Astrocyte of the cerebellum (primary cell): ENCODE measurements at regions not wholly inside any gene's neighbourhood (a gene's known extent, or its start where the extent isn't known, plus 50 kb on each side); places are given as distances from the start of the nearest gene placed in this dataset.

Experiments
- DNase-seq: peaks from one replicate; pipeline ENCODE4 v3.0.0-alpha.2; 2011; ENCODE audit warnings: low read depth
- H3K4me3 ChIP-seq: 2 replicates; pipeline ENCODE4 v1.5.1; 2011; ENCODE audit warnings: mild to moderate bottlenecking, low read depth, low read length, moderate library complexity
- in situ Hi-C: cut with HindIII; loops from 2 replicates; pipeline ENCODE4 v1.10.0; 2017; ENCODE audit warnings: low sequenced_read_pairs
- TF ChIP-seq, protein P1 (sequence below): IDR thresholded peaks from 2 replicates; pipeline ENCODE4 v1.5.1; 2012; ENCODE audit warnings: low read length, low read depth, moderate library complexity, mild to moderate bottlenecking; ENCODE audit errors: missing control alignments

DNA sequence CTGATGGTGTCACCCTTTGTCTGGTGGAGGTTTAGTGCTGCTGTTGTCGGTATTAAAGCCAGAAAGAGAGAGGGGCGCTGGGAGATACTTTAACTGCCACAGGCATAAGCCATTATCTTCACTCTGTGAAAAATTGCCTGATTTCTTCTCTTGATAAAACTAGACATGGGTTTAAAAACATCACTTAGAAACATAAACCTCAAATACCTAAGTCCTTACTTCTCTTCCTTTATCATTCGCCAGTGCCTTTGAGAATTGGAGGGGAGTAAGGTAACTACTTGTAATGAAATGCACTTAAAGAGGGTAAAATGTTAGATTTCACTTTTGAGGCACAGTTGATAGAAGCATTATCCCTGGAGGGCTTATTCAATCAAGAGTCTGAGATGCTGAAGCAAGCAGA, 434.5 kb downstream of the OLFM4 start:
- TF ChIP-seq, protein P1, sequence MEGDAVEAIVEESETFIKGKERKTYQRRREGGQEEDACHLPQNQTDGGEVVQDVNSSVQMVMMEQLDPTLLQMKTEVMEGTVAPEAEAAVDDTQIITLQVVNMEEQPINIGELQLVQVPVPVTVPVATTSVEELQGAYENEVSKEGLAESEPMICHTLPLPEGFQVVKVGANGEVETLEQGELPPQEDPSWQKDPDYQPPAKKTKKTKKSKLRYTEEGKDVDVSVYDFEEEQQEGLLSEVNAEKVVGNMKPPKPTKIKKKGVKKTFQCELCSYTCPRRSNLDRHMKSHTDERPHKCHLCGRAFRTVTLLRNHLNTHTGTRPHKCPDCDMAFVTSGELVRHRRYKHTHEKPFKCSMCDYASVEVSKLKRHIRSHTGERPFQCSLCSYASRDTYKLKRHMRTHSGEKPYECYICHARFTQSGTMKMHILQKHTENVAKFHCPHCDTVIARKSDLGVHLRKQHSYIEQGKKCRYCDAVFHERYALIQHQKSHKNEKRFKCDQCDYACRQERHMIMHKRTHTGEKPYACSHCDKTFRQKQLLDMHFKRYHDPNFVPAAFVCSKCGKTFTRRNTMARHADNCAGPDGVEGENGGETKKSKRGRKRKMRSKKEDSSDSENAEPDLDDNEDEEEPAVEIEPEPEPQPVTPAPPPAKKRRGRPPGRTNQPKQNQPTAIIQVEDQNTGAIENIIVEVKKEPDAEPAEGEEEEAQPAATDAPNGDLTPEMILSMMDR: no peak
- no peak for DNase-seq
- H3K4me3 ChIP-seq: no peak overlapping the region
- in situ Hi-C loops: no loop called here

DNA sequence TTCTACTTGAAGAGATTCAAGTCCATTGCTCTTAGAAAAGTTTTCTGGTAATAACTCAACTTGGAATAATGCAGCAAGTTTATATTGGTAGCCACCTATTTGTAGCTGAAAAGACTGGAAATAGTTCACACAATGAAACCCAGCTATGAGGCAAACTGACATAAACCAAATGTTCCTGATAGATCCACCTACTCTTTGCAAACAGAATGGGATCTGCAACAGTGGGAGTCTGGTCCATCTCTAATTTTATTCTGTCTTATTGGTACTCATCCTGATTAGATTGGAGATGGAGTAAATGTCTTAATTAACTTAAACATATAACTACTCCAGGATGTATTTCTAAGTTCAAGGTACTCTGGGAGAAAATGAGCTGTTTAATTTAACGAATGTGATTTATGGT, 438.0 kb downstream of the OLFM4 start:
- no peak overlapping the region for H3K4me3 ChIP-seq
- TF ChIP-seq, protein P1: no peak
- in situ Hi-C loops: no loop called here
- no peak for DNase-seq

- DNase-seq: no peak
- H3K4me3 ChIP-seq: no peak overlapping the region
- in situ Hi-C loops: no loop called here
- TF ChIP-seq, protein P1: no peak
Observed at GRCh38 chr13:53473397-53473796, 444.8 kb downstream of the OLFM4 start.

DNA sequence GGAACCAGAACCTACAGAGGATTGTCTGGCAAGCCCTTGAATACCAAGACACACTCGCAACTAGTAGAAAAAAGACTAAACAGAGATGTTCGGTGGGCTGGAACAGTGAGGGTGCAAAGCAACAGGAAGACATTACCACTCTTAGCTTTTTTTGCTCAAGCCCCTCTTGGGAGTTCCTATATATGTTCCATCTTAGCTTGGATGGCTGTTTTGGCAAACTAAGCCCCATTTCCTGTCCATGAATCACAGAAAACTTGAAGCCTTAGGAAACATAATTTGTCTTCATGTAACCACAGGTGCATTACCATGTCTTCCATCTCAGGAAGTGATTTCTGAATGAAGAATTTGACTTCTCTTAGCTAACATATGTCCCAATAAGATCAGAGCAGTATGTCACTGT, 446.3 kb downstream of the OLFM4 start:
- TF ChIP-seq, protein P1: no peak
- DNase-seq: no peak
- H3K4me3 ChIP-seq: no peak overlapping the region
- in situ Hi-C loops: no loop called here

- no peak overlapping the region for H3K4me3 ChIP-seq
- in situ Hi-C loops: no loop called here
Observed at GRCh38 chr13:53490752-53491151, 462.1 kb downstream of the OLFM4 start.

GRCh38 chr13:53494406-53494805, 465.8 kb downstream of the OLFM4 start:
- in situ Hi-C loops: no loop called here
- DNase-seq: no peak
- TF ChIP-seq, protein P1: no peak
- no peak overlapping the region for H3K4me3 ChIP-seq

More at GRCh38 chr13:53490752-53491151, 462.1 kb downstream of the OLFM4 start:
- TF ChIP-seq, protein P1: no peak
- DNase-seq: no peak
